Umbilical cord (tissue), 1 donor: ENCODE measurements at regions not wholly inside any gene's neighbourhood (a gene's known extent, or its start where the extent isn't known, plus 50 kb on each side); places are given as distances from the start of the nearest gene placed in this dataset.

Source experiments
- DNase-seq: peaks from one replicate; pipeline ENCODE4 v3.0.0-alpha.2; 2015; ENCODE audit warnings: low spot score

DNA sequence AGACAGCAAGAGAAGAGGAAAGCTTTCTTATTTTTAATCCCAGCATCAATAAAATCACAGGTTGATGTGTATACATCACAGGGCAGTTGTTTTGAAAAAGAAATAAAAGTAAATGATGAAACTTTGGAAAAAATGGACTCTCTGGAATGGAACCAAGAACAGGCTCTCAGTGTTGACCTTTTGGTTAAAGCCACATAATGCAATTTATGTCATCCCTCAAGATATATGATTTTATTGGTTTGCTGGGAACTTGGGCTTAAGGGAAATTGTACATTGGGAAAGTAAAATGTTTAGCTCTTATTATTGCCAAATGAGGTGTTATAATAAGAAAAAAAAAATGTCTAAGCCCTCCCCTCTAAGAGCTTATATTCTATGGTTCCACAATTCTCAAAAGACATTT is 139.8 kb upstream of the MTNR1B start:
- peak; percentile 38 for DNase-seq

DNA sequence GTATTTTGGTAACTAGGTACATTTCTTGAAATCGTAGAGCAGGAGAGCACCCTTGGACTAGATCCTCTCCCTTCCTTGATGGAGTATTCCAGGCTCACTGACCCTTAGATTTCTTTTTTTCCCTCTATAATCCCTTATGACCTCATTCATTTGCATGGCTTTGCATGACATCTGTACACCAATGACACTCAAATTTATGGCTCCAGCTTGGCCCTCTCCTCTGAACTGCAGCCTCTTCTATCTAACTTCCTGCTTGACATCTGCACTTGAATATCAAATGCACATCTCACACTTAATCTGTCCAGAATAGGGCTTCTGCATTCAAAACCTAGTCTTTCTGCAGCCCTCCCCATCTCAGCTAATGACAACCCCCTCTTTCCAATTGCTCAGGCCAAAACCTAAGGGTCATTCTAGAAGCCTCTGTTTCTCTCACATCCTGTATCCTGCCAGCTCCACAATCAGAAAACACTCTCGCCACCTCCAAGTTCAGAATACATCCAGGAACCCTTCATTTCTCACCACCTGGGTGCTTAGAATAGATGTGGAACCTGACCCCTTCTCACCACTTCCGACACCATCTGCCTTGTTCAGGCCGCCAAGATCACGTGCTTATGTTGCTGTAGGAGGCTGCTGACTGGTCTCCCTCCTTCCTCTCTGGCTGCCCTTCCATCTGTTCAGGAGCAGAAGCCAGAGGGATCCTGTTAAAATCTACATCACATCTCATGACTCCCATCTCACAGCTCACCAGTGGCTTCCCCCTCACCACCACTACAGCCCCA is 138.9 kb upstream of the MTNR1B start:
- no peak for DNase-seq

- DNase-seq = no peak
Measured at GRCh38 chr11:92834296-92835020, 135.0 kb upstream of the MTNR1B start.

DNA sequence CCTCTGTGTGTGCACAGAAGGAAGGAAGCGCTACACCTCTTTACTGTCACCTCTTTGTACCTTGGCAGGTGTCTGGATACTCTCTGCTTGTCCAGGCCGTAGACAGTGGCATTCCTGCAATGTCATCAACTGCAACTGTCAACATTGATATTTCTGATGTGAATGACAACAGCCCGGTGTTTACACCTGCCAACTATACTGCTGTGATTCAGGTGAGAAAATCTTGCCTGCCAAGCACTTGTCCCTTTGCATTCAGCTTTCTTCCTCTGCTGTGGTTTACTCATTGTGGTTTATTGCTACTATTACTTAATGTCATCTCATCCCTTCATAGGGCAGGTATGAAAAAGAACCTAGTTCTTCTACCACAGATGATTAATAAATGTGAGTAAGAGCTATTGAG is 131.9 kb upstream of the MTNR1B start:
- no peak for DNase-seq

- DNase-seq = peak; percentile 55
Measured at GRCh38 chr11:92838759-92839310, 130.6 kb upstream of the MTNR1B start.

DNA sequence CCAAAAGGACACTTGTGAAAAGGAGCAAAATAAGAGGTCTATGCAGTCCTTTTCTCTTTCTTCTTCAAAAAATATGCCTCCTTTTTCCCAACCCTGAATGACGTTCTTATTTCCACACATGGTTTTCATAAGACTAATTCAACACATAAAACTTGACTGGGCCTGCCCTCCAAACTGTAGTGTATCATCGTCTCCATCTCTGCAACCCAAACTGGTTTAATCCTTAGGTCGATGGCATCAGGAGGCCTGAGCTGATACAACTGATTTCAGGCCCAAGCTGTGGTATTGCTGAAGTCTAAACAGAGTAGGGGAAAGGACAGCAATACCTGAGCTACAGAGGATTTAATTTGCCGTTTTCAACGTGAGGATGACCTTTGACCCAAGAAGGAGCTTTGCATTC is 130.0 kb upstream of the MTNR1B start:
- DNase-seq = no peak

GRCh38 chr11:92841719-92842118 is 127.7 kb upstream of the MTNR1B start:
- DNase-seq = no peak

DNA sequence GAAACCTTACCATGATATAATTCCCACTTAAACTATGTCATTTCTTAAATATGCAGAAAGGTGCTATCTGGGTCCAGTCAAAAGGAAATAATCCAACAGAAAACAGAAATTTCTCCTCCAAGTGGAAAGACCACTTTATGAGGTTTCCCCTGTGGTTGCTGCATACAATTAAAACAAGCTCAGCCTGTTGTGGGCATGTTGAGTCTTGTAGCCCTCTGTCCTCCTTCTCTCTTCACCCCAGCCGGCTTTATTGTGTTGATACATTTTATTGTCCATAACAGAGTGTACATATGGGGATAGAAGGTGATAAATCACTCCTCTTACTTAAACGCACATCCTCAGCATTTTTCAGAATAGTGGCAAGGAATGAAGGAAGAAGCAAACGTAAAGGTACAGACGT is 126.0 kb upstream of the MTNR1B start:
- DNase-seq = peak; percentile 75

DNA sequence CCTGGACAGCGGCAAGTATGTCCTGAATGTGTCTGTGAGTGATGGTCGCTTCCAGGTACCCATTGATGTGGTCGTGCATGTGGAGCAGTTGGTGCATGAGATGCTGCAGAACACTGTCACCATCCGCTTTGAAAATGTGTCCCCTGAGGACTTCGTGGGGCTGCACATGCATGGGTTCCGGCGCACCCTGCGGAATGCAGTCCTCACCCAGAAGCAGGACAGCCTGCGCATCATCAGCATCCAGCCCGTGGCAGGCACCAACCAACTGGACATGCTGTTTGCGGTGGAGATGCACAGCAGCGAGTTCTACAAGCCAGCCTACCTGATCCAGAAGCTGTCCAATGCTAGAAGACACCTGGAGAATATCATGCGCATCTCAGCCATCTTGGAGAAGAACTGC is 125.3 kb upstream of the MTNR1B start:
- no peak for DNase-seq

- DNase-seq = no peak
Measured at GRCh38 chr11:92845390-92845789, 124.1 kb upstream of the MTNR1B start.

- DNase-seq = peak; percentile 82
Measured at GRCh38 chr11:92845805-92846204, 123.6 kb upstream of the MTNR1B start.

- DNase-seq = peak; percentile 97
Measured at GRCh38 chr11:92846491-92847125, 122.8 kb upstream of the MTNR1B start.

DNA sequence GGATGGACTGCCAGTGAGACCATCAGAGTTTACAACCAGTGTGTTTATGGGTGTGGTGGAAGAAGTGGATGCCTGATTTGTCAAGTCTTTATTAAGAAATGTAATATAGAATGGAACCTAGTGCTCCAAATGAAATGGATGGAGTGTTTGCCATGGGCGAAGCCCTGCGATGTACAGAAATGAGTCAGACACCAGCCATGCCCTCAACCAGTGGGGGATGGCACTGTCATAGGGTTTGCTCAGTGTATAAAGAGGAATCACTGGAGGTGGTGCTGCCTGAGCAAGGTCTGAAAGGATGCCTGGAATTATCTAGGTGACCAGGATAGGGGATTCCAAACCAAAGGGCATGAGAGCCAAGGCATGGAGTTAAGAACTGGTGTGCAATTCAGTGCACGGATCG is 120.9 kb upstream of the MTNR1B start:
- no peak for DNase-seq

DNA sequence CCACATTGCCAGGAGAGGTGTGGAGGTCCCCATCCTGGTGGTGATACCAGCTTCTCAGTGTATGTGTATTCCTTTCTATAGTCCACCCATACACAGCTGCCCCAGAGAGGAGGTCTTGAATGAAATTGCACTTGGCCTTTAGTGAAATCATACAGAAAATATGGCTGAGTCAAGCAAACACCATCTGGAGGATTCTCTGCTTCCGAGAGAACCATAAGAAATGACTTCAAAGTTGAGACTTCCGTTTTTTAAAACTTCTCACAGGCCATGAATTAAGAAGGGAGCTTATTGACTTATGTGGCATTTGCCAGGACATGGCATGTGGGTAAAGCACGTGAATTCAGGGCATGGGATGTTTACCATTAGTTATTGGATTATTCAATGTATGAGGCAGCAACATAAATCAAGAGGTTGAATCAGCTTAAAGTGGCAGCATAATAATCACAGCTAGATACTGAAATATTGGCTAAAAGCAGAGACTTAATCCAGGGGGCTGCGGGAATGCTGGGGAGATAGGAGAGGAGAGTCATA is 119.1 kb upstream of the MTNR1B start:
- DNase-seq = peak; percentile 85

- peak; percentile 86 for DNase-seq
Measured at GRCh38 chr11:92852229-92852628, 117.2 kb upstream of the MTNR1B start.

DNA sequence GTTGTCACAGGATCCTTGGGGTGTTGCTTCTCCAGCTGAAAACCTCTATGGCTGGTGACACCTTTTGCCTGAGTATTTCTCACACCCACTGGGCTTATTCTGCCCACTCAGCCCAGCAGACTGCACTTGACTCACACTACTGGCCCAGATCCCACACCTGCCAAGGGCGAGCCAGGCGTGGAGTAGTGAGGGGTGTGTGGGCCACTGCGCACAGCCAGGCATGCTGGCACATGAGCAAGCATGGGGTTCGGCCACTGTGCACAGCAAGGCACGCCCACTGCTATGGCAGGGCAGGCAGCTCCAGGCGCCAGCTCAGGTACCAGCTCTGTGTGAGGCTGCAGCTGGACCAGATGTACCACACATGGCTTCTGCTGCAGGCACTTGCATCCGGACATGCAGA is 116.5 kb upstream of the MTNR1B start:
- no peak for DNase-seq

DNA sequence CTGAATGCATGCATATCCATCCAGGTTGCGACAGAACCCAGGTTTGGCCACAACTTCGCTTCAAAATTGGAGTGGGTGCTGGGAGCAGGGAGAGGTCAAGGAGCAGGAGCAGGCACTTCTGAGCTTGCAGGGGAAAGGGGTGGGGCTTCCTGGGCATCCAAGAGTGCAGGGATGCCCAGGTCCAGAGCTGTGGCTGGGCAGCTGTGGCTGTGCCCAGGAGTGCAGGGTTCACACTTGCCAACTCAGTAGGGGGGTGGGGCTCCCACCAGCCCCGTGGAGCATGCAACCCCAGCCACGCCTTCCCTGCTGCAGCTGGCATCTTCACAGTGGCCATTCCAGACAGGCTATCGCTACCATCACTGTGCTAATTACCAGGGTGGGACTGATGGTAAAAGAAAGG is 115.3 kb upstream of the MTNR1B start:
- DNase-seq = no peak

DNA sequence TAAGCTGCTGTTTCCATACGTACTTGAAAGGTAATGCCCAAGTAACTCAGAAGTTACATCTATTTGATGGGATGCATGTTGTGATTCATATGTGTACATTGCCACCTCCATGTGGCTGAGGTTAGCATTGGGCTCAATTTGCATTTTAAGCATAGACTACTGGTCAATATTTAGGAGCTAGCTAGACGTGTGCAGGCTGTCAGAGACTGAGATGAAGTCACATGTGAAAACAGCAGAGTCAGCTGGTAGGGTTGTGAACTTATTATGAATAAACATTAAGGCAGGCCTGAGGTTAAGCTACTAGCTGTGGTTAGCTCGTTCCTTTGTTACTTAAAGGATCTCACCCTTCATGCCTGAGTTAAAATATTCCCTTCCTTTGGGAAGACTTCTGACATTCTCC is 114.5 kb upstream of the MTNR1B start:
- no peak for DNase-seq

DNA sequence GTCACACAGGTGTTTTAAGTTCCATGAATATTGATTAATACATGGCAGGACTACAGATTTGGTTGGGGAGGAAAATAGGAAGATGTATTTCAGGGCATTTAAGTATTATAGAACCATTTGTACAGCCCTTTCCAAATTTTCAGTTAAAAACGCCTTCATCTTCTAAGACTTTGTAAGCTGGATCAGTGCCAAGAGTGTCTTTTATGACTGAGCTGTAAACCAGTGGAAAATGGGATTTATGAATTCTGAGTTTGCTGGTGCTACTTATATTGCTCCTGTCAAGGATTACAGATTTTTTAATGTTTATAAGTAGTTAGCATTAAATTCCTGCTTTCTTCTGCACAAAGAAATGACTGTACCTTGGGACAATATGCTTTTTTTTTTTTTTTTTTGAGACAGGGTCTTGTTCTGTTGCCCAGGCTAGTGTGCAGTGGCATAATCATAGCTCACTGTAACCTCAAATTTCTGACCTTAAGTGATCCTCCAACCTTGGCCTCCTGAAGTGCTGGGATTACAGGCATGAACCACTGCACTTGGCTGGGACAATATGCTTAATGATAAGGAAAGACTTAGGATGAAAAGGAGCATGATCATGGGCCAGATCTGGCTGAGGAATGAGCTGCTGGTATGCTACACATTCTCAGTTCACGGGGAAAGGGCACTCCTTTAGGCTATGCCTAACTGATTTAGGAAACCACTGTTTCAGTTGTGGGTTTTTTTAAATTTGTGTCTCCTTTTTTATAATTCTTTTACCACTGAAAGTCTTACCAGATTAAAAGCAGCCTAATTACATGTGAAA is 113.6 kb upstream of the MTNR1B start:
- DNase-seq = peak; percentile 81

DNA sequence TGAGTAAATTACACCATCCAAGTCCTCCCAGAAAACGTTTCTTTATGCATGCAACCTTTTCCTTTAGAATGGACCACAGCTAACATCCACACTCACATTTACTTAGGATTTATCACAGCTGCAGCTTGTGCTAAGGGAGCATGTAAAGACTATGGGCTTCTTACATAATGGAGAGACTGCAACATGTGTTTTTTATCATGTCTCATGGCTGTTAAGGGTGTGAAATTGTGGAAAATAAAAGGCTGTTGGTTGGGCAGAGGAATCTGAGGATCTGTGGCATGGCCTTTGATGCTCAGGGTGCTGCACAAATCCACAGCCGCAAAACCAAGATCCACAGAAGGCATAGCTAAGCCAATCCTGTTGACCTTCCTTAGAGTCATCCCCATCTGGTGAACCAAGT is 112.0 kb upstream of the MTNR1B start:
- DNase-seq = peak; percentile 81

GRCh38 chr11:92859156-92859690 is 110.2 kb upstream of the MTNR1B start:
- peak; percentile 95 for DNase-seq
